ENCODE measurements at regions not wholly inside any gene's neighbourhood (a gene's known extent, or its start where the extent isn't known, plus 50 kb on each side); places are given as distances from the start of the nearest gene placed in this dataset.
"Not testable (repeated sequence)": the region's sequence is repeated elsewhere in the genome, so short reads cannot be mapped to it uniquely, and the experiment has no call there.

DNA sequence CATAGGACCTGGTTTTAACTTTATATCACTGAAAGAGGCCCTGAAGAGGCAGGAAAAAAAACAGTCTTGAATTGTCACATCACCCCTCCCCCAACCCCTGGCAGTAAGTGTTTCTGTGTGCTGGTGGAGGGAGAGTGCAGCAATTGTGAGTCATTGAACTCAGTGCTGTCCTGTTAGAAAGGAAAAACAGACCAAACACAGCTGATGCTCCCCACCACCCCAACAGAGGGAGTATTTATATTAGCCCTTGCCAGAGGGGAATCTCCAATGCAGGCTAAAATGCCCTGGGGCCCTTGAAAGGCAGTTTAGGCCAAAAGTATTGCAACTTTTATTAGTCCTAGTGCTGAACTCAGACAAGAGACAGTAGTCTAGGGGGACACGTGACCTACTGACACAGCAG is 197.8 kb upstream of the AGTR2 start:
- TF ChIP-seq, protein P1, sequence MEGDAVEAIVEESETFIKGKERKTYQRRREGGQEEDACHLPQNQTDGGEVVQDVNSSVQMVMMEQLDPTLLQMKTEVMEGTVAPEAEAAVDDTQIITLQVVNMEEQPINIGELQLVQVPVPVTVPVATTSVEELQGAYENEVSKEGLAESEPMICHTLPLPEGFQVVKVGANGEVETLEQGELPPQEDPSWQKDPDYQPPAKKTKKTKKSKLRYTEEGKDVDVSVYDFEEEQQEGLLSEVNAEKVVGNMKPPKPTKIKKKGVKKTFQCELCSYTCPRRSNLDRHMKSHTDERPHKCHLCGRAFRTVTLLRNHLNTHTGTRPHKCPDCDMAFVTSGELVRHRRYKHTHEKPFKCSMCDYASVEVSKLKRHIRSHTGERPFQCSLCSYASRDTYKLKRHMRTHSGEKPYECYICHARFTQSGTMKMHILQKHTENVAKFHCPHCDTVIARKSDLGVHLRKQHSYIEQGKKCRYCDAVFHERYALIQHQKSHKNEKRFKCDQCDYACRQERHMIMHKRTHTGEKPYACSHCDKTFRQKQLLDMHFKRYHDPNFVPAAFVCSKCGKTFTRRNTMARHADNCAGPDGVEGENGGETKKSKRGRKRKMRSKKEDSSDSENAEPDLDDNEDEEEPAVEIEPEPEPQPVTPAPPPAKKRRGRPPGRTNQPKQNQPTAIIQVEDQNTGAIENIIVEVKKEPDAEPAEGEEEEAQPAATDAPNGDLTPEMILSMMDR (IDR thresholded peaks at IDR 0.05; ENCODE audit: insufficient read depth, low read depth, low read length): no peak
- no peak for DNase-seq (ENCODE audit: low read depth)
- no peak overlapping the region for H3K4me3 ChIP-seq (ENCODE audit: low read depth, low read length)
- CTCF ChIA-PET: no interaction called here
- POLR2A ChIA-PET: no interaction called here
- no peaks in the 10 kb centered on the region for H3K27me3 ChIP-seq (ENCODE audit: control insufficient read depth, insufficient read depth, low read length)
- H3K36me3 ChIP-seq (ENCODE audit: control insufficient read depth, insufficient read depth, low read length): no peaks in the 10 kb centered on the region

DNA sequence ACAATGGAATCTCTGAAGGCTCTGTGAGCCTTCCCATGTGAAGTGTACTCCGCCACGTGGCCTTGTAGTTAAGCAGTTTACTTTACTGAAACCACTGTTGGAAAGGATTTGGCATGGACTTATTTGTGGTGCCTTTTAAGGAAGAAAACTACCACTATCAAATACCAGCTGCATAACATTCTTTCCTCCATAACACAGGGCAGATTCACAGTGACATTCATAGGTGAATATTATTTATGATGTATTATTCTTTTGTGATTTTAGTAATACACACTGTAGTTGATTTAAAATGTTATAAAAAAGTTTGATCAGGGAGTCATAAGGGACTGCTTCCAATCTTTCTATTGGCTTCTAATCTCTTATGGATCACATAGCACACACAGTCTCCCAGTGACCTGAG is 192.5 kb upstream of the AGTR2 start:
- POLR2A ChIA-PET: no interaction called here
- DNase-seq (ENCODE audit: low read depth): no peak
- no peaks in the 10 kb centered on the region for H3K36me3 ChIP-seq (ENCODE audit: control insufficient read depth, insufficient read depth, low read length)
- CTCF ChIA-PET: no interaction called here
- H3K27me3 ChIP-seq (ENCODE audit: control insufficient read depth, insufficient read depth, low read length): no peaks in the 10 kb centered on the region
- H3K4me3 ChIP-seq (ENCODE audit: low read depth, low read length): no peak overlapping the region
- TF ChIP-seq, protein P1 (IDR thresholded peaks at IDR 0.05; ENCODE audit: insufficient read depth, low read depth, low read length): no peak

DNA sequence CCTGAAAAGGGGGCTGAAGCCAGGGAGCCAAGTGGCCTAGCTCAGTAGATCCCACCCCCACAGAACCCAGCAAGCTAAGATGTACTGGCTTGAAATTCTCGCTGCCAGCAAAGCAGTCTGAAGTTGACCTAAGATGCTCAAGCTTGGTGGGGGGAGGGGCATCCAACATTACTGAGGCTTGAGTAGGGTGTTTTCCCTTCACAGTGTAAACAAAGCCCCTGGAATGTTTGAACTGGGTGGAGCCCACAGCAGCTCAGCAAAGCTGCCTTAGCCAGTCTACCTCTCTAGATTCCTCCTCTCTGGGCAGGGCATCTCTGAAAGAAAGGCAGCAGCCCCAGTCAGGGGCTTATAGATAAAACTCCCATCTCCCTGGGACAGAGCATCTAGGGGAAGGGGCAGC is 187.4 kb upstream of the AGTR2 start:
- POLR2A ChIA-PET; H3K36me3 ChIP-seq (ENCODE audit: control insufficient read depth, insufficient read depth, low read length); CTCF ChIA-PET; H3K4me3 ChIP-seq (ENCODE audit: low read depth, low read length); H3K27me3 ChIP-seq (ENCODE audit: control insufficient read depth, insufficient read depth, low read length); DNase-seq (ENCODE audit: low read depth): not testable (repeated sequence)

DNA sequence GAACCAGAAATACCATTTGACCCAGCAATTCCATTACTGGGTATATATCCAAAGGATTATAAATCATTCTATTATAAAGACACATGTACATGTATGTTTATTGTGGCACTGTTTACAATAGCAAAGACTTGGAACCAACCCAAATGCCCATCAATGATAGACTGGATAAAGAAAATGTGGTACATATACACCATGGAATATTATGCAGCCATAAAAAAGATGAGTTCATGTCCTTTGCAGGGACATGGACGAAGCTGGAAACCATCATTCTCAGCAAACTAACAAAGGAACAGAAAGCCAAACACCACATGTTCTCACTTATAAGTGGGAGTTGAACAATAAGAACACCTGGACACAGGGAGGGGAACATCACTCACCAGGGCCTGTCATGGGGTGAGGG is 183.1 kb upstream of the AGTR2 start:
- DNase-seq (ENCODE audit: low read depth); H3K4me3 ChIP-seq (ENCODE audit: low read depth, low read length); H3K27me3 ChIP-seq (ENCODE audit: control insufficient read depth, insufficient read depth, low read length); CTCF ChIA-PET; POLR2A ChIA-PET; H3K36me3 ChIP-seq (ENCODE audit: control insufficient read depth, insufficient read depth, low read length): not testable (repeated sequence)

DNA sequence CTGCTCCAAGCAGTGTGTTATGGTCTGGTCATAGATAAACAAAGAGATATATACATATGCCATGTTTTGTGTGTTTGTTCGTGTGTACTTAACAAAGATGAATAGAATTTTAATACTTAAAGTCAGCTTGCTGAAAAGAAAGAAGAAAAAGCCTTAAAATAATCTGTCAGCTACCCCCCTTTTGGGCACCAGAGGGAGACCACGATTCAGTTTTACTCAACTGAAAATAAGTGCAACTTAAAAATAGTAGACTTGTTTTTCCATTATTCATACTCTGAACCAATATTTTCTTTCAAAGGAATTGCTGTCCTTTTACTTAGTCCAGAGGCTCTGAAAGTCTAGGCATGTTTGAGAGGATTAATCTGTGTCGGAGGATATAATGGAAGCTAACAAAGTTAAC is 181.7 kb upstream of the AGTR2 start:
- POLR2A ChIA-PET: no interaction called here
- TF ChIP-seq, protein P1 (IDR thresholded peaks at IDR 0.05; ENCODE audit: insufficient read depth, low read depth, low read length): no peak
- Histone ChIP-seq H3K4me3 (ENCODE audit: low read depth, low read length) (no peak overlapping the region), H3K27me3 (ENCODE audit: control insufficient read depth, insufficient read depth, low read length) (no peaks in the 10 kb centered on the region), H3K36me3 (ENCODE audit: control insufficient read depth, insufficient read depth, low read length) (no peaks in the 10 kb centered on the region)
- DNase-seq (ENCODE audit: low read depth): no peak
- CTCF ChIA-PET: no interaction called here

DNA sequence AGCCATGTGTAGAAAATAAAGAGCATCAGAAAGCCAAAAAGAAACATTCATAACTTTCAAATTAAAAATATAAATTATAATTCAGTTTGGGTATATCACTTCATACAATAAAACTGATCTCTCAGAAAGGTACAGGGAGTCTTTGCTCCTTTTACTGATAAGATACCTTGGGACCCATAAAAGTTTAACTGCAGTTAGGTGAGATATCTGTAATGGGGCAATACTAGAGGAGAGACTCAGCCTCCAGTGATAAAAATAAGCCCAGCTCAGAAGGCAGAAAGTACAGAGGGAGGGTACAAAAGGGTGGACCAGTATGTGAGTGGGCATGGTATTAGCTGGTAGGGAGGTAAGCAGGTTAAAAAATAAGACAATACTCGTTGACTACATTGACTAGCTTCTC is 180.9 kb upstream of the AGTR2 start:
- TF ChIP-seq, protein P1 (IDR thresholded peaks at IDR 0.05; ENCODE audit: insufficient read depth, low read depth, low read length): no peak
- no peak for DNase-seq (ENCODE audit: low read depth)
- POLR2A ChIA-PET: no interaction called here

More for the DNA sequence above, 180.9 kb upstream of the AGTR2 start:
- Histone ChIP-seq H3K4me3 (ENCODE audit: low read depth, low read length) (no peak overlapping the region), H3K27me3 (ENCODE audit: control insufficient read depth, insufficient read depth, low read length) (no peaks in the 10 kb centered on the region), H3K36me3 (ENCODE audit: control insufficient read depth, insufficient read depth, low read length) (no peaks in the 10 kb centered on the region)
- CTCF ChIA-PET: no interaction called here
